HUES6 (cell line): ENCODE measurements at regions not wholly inside any gene's neighbourhood (a gene's known extent, or its start where the extent isn't known, plus 50 kb on each side); places are given as distances from the start of the nearest gene placed in this dataset.

Experiments used
- H3K27ac ChIP-seq: 2 replicates; pipeline ENCODE4 v1.7.0; 2013; ENCODE audit warnings: low read depth, mild to moderate bottlenecking, low read length, inconsistent platforms
- H3K27me3 ChIP-seq: 2 replicates; pipeline ENCODE4 v1.6.1; 2013; ENCODE audit warnings: low read length; ENCODE audit not compliant: control insufficient read depth, insufficient read depth
- H3K36me3 ChIP-seq: 2 replicates; pipeline ENCODE4 v1.6.1; 2013; ENCODE audit warnings: low read length; ENCODE audit not compliant: control insufficient read depth, insufficient read depth
- H3K4me1 ChIP-seq: 2 replicates; pipeline ENCODE4 v1.6.1; 2013; ENCODE audit warnings: low read length; ENCODE audit not compliant: control insufficient read depth, insufficient read depth
- H3K4me3 ChIP-seq: 2 replicates; pipeline ENCODE4 v1.5.1; 2013; ENCODE audit warnings: low read depth, low read length
- H3K9ac ChIP-seq: one replicate; pipeline ENCODE4 v1.6.1; 2013; ENCODE audit warnings: mild to moderate bottlenecking, low read length
- H3K9me3 ChIP-seq: 2 replicates; pipeline ENCODE4 v1.6.1; 2013; ENCODE audit warnings: low read depth, low read length; ENCODE audit not compliant: control insufficient read depth, insufficient read depth

DNA sequence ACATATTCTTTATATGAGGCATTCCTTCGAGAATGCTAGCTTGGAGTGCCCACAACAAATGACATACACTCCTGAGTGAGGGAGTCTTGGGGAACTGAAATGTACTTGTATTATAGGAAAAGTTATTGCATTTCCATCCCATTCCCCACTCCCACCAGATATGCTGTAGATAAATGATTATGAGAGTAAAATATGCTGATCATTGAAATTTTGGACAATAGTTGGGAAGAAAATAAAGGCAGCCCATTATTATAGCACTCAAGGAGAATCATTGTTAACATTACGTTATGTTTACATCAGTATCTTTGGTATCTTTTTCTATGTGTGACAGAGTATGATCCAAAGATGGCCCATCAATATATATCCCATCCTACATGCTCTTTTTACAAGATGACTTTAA is 194.4 kb downstream of the GATA3 start:
- Histone ChIP-seq H3K27me3 (no peaks in the 10 kb centered on the region), H3K36me3 (no peaks in the 10 kb centered on the region), H3K27ac (no peak overlapping the region)

DNA sequence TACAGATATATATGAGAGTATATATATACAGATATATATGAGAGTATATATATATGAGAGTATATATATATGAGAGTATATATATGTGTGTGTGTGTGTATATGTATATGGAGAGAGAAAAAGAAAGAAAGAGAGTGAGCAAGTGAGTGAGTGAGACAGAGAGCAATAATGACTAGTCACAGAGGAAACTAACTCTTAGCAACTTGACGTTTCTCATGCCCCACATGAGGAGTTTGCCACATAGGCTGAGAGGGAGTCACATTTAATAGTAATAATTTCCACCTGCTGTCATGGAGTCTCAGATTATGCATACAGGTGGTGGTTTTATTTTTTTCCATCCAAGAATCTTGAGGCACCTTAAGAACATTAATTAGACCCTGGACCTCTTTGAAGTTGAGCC is 199.9 kb downstream of the GATA3 start:
- Histone ChIP-seq H3K9me3 (peaks cover 2% of the 10 kb centered on the region; the same call in 1 of the 2 replicates), H3K4me1 (no peaks in the 10 kb centered on the region), H3K4me3 (no peak overlapping the region), H3K9ac (no peak overlapping the region), H3K27me3 (no peaks in the 10 kb centered on the region), H3K36me3 (no peaks in the 10 kb centered on the region), H3K27ac (no peak overlapping the region)

More for the DNA sequence above, 194.4 kb downstream of the GATA3 start:
- H3K9ac ChIP-seq = no peak overlapping the region
- H3K9me3 ChIP-seq = peaks cover 15% of the 10 kb centered on the region
- H3K4me1 ChIP-seq = no peaks in the 10 kb centered on the region
- H3K4me3 ChIP-seq = no peak overlapping the region

DNA sequence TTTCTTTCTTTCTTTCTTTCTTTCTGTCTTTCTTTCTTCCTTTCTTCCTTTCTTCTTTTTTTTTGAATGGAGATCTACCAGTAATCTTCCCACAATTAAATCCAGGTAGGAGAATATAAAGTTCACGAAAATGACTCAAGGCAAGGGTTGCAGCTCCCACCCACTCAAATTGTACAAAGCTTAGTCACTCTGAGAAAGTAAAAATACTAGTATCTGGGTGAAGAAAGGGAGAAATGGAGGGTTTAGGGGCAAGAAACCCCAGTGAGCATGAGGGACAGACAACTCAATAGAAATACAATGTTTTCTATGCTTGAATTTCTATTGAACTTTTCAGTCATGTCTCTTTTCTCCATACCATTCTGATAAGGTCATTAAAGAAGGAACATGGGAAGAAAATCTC is 200.8 kb downstream of the GATA3 start:
- no peaks in the 10 kb centered on the region for H3K27me3 ChIP-seq
- H3K4me1 ChIP-seq = no peaks in the 10 kb centered on the region
- H3K36me3 ChIP-seq = no peaks in the 10 kb centered on the region
- H3K27ac ChIP-seq = no peak overlapping the region
- no peak overlapping the region for H3K4me3 ChIP-seq
- peaks cover 2% of the 10 kb centered on the region; the same call in 1 of the 2 replicates for H3K9me3 ChIP-seq
- no peak overlapping the region for H3K9ac ChIP-seq

DNA sequence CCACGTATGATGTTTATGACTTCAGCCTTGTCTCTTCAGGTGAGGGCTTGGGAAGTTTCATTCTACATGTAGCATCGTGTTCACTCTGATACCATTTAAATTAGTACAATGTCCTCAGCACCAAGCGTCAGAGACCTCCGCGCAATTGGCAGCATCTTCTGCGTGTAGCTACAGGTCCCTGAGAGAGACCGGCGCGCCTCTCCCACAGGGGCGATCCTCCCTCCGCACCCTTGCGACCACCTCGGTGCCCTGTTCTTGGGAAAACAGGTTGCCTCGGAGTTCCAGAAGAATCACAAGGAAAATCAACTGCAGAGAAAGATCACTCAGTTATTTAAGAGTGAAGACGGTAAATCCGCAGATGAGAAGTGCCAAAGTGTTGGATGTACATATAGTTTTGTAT is 206.2 kb downstream of the GATA3 start:
- Histone ChIP-seq H3K36me3 (no peaks in the 10 kb centered on the region), H3K9me3 (peaks cover 2% of the 10 kb centered on the region; the same call in 1 of the 2 replicates), H3K4me1 (no peaks in the 10 kb centered on the region)

GRCh38 chr10:8262317-8262716 is 207.8 kb downstream of the GATA3 start:
- H3K9ac ChIP-seq = no peak overlapping the region
- no peaks in the 10 kb centered on the region for H3K36me3 ChIP-seq
- no peaks in the 10 kb centered on the region for H3K4me1 ChIP-seq
- H3K27ac ChIP-seq = no peak overlapping the region
- H3K9me3 ChIP-seq = peaks cover 2% of the 10 kb centered on the region; the same call in 1 of the 2 replicates
- no peaks in the 10 kb centered on the region for H3K27me3 ChIP-seq
- H3K4me3 ChIP-seq = no peak overlapping the region

More for the DNA sequence above, 206.2 kb downstream of the GATA3 start:
- Histone ChIP-seq H3K9ac (no peak overlapping the region), H3K27me3 (no peaks in the 10 kb centered on the region), H3K27ac (no peak overlapping the region), H3K4me3 (no peak overlapping the region)

- Histone ChIP-seq H3K27ac (no peak overlapping the region), H3K4me1 (no peaks in the 10 kb centered on the region), H3K9ac (no peak overlapping the region), H3K9me3 (no peaks in the 10 kb centered on the region), H3K27me3 (no peaks in the 10 kb centered on the region), H3K4me3 (no peak overlapping the region), H3K36me3 (no peaks in the 10 kb centered on the region)
Observed at GRCh38 chr10:8269976-8270375, 215.5 kb downstream of the GATA3 start.

- no peaks in the 10 kb centered on the region for H3K27me3 ChIP-seq
- no peak overlapping the region for H3K27ac ChIP-seq
- no peaks in the 10 kb centered on the region for H3K4me1 ChIP-seq
- no peak overlapping the region for H3K9ac ChIP-seq
- no peak overlapping the region for H3K4me3 ChIP-seq
- no peaks in the 10 kb centered on the region for H3K36me3 ChIP-seq
- no peaks in the 10 kb centered on the region for H3K9me3 ChIP-seq
Observed at GRCh38 chr10:8272794-8273425, 218.4 kb downstream of the GATA3 start.

DNA sequence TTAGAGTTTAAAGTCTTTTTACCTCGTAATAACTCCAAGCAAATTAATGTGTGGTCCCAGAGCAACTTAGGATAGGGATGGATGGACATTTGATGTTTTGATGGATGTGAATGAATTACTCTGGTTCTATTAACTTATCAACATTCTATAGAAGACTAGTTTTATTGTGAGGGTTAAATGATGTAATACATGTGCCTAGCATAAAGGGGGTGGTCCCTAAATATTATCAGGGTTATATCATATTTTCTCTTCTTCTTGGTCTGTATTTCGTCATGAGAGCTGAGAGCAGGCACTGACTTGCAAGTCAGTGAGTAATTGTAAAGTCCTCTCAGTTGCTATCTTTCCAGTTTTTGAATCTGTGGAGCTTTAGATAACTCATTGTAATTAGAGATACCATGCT is 219.3 kb downstream of the GATA3 start:
- no peaks in the 10 kb centered on the region for H3K36me3 ChIP-seq
- H3K27ac ChIP-seq = no peak overlapping the region
- no peaks in the 10 kb centered on the region for H3K27me3 ChIP-seq
- no peak overlapping the region for H3K4me3 ChIP-seq
- H3K9me3 ChIP-seq = no peaks in the 10 kb centered on the region
- H3K9ac ChIP-seq = no peak overlapping the region
- no peaks in the 10 kb centered on the region for H3K4me1 ChIP-seq

GRCh38 chr10:8275911-8276310 is 221.4 kb downstream of the GATA3 start:
- no peak overlapping the region for H3K4me3 ChIP-seq
- no peaks in the 10 kb centered on the region for H3K27me3 ChIP-seq
- H3K9ac ChIP-seq = no peak overlapping the region
- H3K4me1 ChIP-seq = no peaks in the 10 kb centered on the region
- H3K27ac ChIP-seq = no peak overlapping the region
- H3K9me3 ChIP-seq = no peaks in the 10 kb centered on the region
- no peaks in the 10 kb centered on the region for H3K36me3 ChIP-seq

DNA sequence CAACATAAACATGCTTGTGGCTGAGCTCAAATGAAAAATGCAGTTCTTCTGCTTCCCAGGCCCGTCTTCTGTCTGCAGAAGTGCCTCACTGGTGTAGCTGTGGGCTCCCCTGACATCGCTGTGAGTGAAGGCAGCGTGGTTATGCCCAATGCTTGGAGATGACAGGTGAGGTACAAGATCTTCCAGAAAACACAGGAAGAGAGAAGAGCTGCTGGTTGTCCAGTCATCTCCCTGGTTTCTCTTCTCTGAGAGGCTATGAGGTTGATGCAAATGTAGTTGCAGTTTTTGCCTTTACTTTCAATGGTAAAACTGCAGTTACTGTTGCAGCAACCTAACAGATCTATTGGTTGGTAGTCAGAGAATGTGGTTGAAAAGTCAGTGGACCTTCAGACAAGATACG is 223.6 kb downstream of the GATA3 start:
- H3K9ac ChIP-seq = no peak overlapping the region
- H3K4me1 ChIP-seq = no peaks in the 10 kb centered on the region
- H3K36me3 ChIP-seq = no peaks in the 10 kb centered on the region

DNA sequence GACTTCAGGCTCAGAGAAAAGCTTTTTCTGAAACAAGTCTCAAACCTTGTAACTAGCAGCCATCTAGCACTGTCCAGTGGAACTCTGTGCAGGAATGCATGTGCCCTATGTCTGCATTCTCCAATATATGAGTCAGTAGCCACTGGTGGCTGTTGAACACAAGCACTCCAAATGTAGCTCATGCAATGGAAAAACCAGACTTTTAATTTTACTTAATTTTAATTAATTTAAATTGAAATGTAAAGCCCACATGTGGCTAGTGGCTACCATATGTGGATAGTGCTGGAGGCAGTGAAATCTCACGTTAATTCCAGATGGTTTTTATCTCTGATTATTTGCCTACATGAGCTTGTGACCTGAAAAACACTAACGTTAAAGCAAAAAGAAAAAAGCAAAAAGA is 225.1 kb downstream of the GATA3 start:
- H3K27me3 ChIP-seq = no peaks in the 10 kb centered on the region
- H3K9ac ChIP-seq = no peak overlapping the region
- no peaks in the 10 kb centered on the region for H3K4me1 ChIP-seq
- H3K9me3 ChIP-seq = no peaks in the 10 kb centered on the region
- H3K4me3 ChIP-seq = no peak overlapping the region
- H3K27ac ChIP-seq = no peak overlapping the region
- no peaks in the 10 kb centered on the region for H3K36me3 ChIP-seq

More for the DNA sequence above, 223.6 kb downstream of the GATA3 start:
- Histone ChIP-seq H3K4me3 (no peak overlapping the region), H3K27ac (no peak overlapping the region), H3K27me3 (no peaks in the 10 kb centered on the region), H3K9me3 (no peaks in the 10 kb centered on the region)
